ENCODE measurements at regions not wholly inside any gene's neighbourhood (a gene's known extent, or its start where the extent isn't known, plus 50 kb on each side); places are given as distances from the start of the nearest gene placed in this dataset.

- no peak for DNase-seq
These were observed 73.8 kb downstream of the RTP5 start for GRCh38 chr2:241943209-241943850.

GRCh38 chr2:241943961-241944575 is 74.5 kb downstream of the RTP5 start:
- no peak for DNase-seq

- DNase-seq = no peak
These were observed 75.3 kb downstream of the RTP5 start for GRCh38 chr2:241944821-241945220.

- no peak for DNase-seq
These were observed 75.8 kb downstream of the RTP5 start for GRCh38 chr2:241945311-241945710.

- no peak for DNase-seq
These were observed 76.3 kb downstream of the RTP5 start for GRCh38 chr2:241945803-241946202.

- no peak for DNase-seq
These were observed 76.9 kb downstream of the RTP5 start for GRCh38 chr2:241946306-241947003.

- DNase-seq = no peak
These were observed 77.4 kb downstream of the RTP5 start for GRCh38 chr2:241947004-241947350.

- DNase-seq = no peak
These were observed 77.9 kb downstream of the RTP5 start for GRCh38 chr2:241947401-241947800.

- DNase-seq = no peak
These were observed 78.3 kb downstream of the RTP5 start for GRCh38 chr2:241947876-241948275.

- DNase-seq = no peak
These were observed 78.9 kb downstream of the RTP5 start for GRCh38 chr2:241948299-241948897.

GRCh38 chr2:241948901-241949735 is 79.6 kb downstream of the RTP5 start:
- no peak for DNase-seq

- DNase-seq = no peak
These were observed 80.3 kb downstream of the RTP5 start for GRCh38 chr2:241949736-241950412.

- peak in 4 of 5 donors; percentile 21 to 57 (median 32) for DNase-seq
These were observed 81.1 kb downstream of the RTP5 start for GRCh38 chr2:241950413-241951315.

GRCh38 chr2:241951316-241951700 is 81.8 kb downstream of the RTP5 start:
- DNase-seq = no peak

GRCh38 chr2:241951920-241952319 is 82.4 kb downstream of the RTP5 start:
- DNase-seq = no peak

- no peak for DNase-seq
These were observed 83.3 kb downstream of the RTP5 start for GRCh38 chr2:241952816-241953215.

GRCh38 chr2:241953324-241953928 is 83.9 kb downstream of the RTP5 start:
- no peak for DNase-seq

GRCh38 chr2:241956521-241957110 is 87.1 kb downstream of the RTP5 start:
- no peak for DNase-seq

- DNase-seq = no peak
These were observed 87.7 kb downstream of the RTP5 start for GRCh38 chr2:241957276-241957675.

- no peak for DNase-seq
These were observed 89.5 kb downstream of the RTP5 start for GRCh38 chr2:241958818-241959545.

Data from T-helper 1 cell (primary cell).